SU-DHL-6 (cell line): ENCODE measurements at regions not wholly inside any gene's neighbourhood (a gene's known extent, or its start where the extent isn't known, plus 50 kb on each side); places are given as distances from the start of the nearest gene placed in this dataset.

ENCODE experiments used
- H2AFZ ChIP-seq: fragments of 200-600 bp; sonication (generic); 2 replicates; pipeline ENCODE4 v1.6.1; 2014; ENCODE audit warnings: low read depth, mild to moderate bottlenecking, moderate library complexity, mixed read lengths, antibody characterized with exemption, low read length; ENCODE audit not compliant: severe bottlenecking
- H3F3A ChIP-seq: fragments of 200-600 bp; shearing (Covaris generic); 2 replicates; pipeline ENCODE4 v1.6.0; 2016; ENCODE audit warnings: antibody characterized with exemption, mild to moderate bottlenecking; ENCODE audit not compliant: insufficient read depth
- H3K27ac ChIP-seq: fragments of 200-600 bp; sonication (generic); 2 replicates; pipeline ENCODE4 v1.5.1; 2016; ENCODE audit warnings: low read depth, mild to moderate bottlenecking, low read length, moderate library complexity, mixed read lengths
- H3K27me3 ChIP-seq: fragments of 200-600 bp; sonication (generic), shearing (Covaris generic); 2 replicates; pipeline ENCODE4 v1.6.0; 2014; ENCODE audit warnings: mild to moderate bottlenecking, low read length
- H3K36me3 ChIP-seq: fragments of 200-600 bp; sonication (generic); 2 replicates; pipeline ENCODE4 v1.6.1; 2014; ENCODE audit warnings: mild to moderate bottlenecking, low read length, mixed read lengths
- H3K4me2 ChIP-seq: fragments of 300-600, 200-600 bp; shearing (Covaris generic), sonication (generic); 2 replicates; pipeline ENCODE4 v1.6.0; 2014; ENCODE audit warnings: low read length, low read depth, mild to moderate bottlenecking; ENCODE audit not compliant: poor library complexity, severe bottlenecking
- H3K4me3 ChIP-seq: fragments of 200-600 bp; sonication (generic); 2 replicates; pipeline ENCODE4 v1.5.1; 2014; ENCODE audit warnings: antibody characterized with exemption, low read length, mild to moderate bottlenecking, mixed read lengths; ENCODE audit not compliant: insufficient read depth, poor library complexity, severe bottlenecking
- H3K79me2 ChIP-seq: fragments of 200-600 bp; sonication (generic); 2 replicates; pipeline ENCODE4 v1.6.1; 2014; ENCODE audit warnings: mild to moderate bottlenecking, low read length, moderate library complexity; ENCODE audit not compliant: insufficient read depth
- H3K9ac ChIP-seq: fragments of 200-600 bp; sonication (generic); 2 replicates; pipeline ENCODE4 v1.7.0; 2014; ENCODE audit warnings: mild to moderate bottlenecking, low read length
- H3K9me2 ChIP-seq: fragments of 200-600 bp; sonication (generic); replicated peaks from 2 replicates; pipeline ENCODE4 v1.6.1; 2014; ENCODE audit warnings: low read length; ENCODE audit not compliant: insufficient read depth
- H3K9me3 ChIP-seq: fragments of 200-600 bp; sonication (generic); 2 replicates; pipeline ENCODE4 v1.6.1; 2014; ENCODE audit warnings: low read length, mixed read lengths; ENCODE audit not compliant: insufficient read depth
- H4K20me1 ChIP-seq: fragments of 200-600 bp; sonication (generic); 2 replicates; pipeline ENCODE4 v1.6.1; 2014; ENCODE audit warnings: low read depth, mild to moderate bottlenecking, antibody characterized with exemption, low read length, moderate library complexity, mixed read lengths
- CTCF ChIP-seq: fragments of 200-600 bp; sonication (generic); IDR thresholded peaks from one replicate; pipeline ENCODE4 v1.5.1; 2017; ENCODE audit warnings: antibody characterized with exemption, mild to moderate bottlenecking, low read length, moderate library complexity; ENCODE audit not compliant: insufficient read depth, poor library complexity, severe bottlenecking
- EZH2phosphoT487 ChIP-seq: fragments of 200-600 bp; sonication (generic), shearing (Covaris generic); conservative IDR thresholded peaks from 2 replicates; pipeline ENCODE4 v1.6.1; 2018; ENCODE audit warnings: mild to moderate bottlenecking, antibody characterized with exemption, low read length, moderate library complexity, mixed read lengths

GRCh38 chr3:67894510-67894909 is 240.1 kb upstream of the SUCLG2 start:
- H3F3A ChIP-seq = no peaks in the 10 kb centered on the region
- TF ChIP-seq EZH2phosphoT487 = no peak
- no peak for TF ChIP-seq CTCF
- no peak overlapping the region for H3K4me2 ChIP-seq
- no peak overlapping the region for H3K27ac ChIP-seq
- H3K9ac ChIP-seq = no peak overlapping the region
- H3K36me3 ChIP-seq = no peaks in the 10 kb centered on the region
- H3K79me2 ChIP-seq = no peaks in the 10 kb centered on the region
- no peak overlapping the region for H2AFZ ChIP-seq
- H4K20me1 ChIP-seq = no peaks in the 10 kb centered on the region
- no peaks in the 10 kb centered on the region for H3K9me2 ChIP-seq
- H3K9me3 ChIP-seq = no peaks in the 10 kb centered on the region
- H3K4me3 ChIP-seq = no peak overlapping the region
- H3K27me3 ChIP-seq = no peaks in the 10 kb centered on the region

GRCh38 chr3:67884345-67884744 is 229.9 kb upstream of the SUCLG2 start:
- TF ChIP-seq CTCF (no peak), EZH2phosphoT487 (no peak)
- Histone ChIP-seq H3K9me2 (no peaks in the 10 kb centered on the region), H3K27me3 (no peaks in the 10 kb centered on the region), H3K9ac (no peak overlapping the region), H3K36me3 (no peaks in the 10 kb centered on the region), H3F3A (no peaks in the 10 kb centered on the region), H3K9me3 (no peaks in the 10 kb centered on the region), H3K4me3 (no peak overlapping the region), H2AFZ (no peak overlapping the region), H4K20me1 (no peaks in the 10 kb centered on the region), H3K79me2 (no peaks in the 10 kb centered on the region), H3K27ac (no peak overlapping the region), H3K4me2 (no peak overlapping the region)

- Histone ChIP-seq H4K20me1 (no peaks in the 10 kb centered on the region), H3K9me2 (no peaks in the 10 kb centered on the region), H3K4me3 (no peak overlapping the region), H3K27me3 (no peaks in the 10 kb centered on the region), H3K9ac (no peak overlapping the region), H3K4me2 (no peak overlapping the region), H3K9me3 (no peaks in the 10 kb centered on the region), H3K36me3 (no peaks in the 10 kb centered on the region), H3K27ac (no peak overlapping the region), H3K79me2 (no peaks in the 10 kb centered on the region), H2AFZ (no peak overlapping the region), H3F3A (no peaks in the 10 kb centered on the region)
- no peak for TF ChIP-seq CTCF
Measured at GRCh38 chr3:67883766-67884165, 229.4 kb upstream of the SUCLG2 start.

GRCh38 chr3:67882981-67883380 is 228.6 kb upstream of the SUCLG2 start:
- H4K20me1 ChIP-seq = no peaks in the 10 kb centered on the region
- H3K4me3 ChIP-seq = no peak overlapping the region
- H3F3A ChIP-seq = no peaks in the 10 kb centered on the region
- no peaks in the 10 kb centered on the region for H3K27me3 ChIP-seq
- no peaks in the 10 kb centered on the region for H3K36me3 ChIP-seq
- no peaks in the 10 kb centered on the region for H3K9me2 ChIP-seq
- no peaks in the 10 kb centered on the region for H3K79me2 ChIP-seq
- no peaks in the 10 kb centered on the region for H3K9me3 ChIP-seq
- TF ChIP-seq CTCF (no peak), EZH2phosphoT487 (no peak)
- H2AFZ ChIP-seq = no peak overlapping the region
- no peak overlapping the region for H3K27ac ChIP-seq
- no peak overlapping the region for H3K9ac ChIP-seq
- no peak overlapping the region for H3K4me2 ChIP-seq
